BE2C (cell line): ENCODE measurements at regions not wholly inside any gene's neighbourhood (a gene's known extent, or its start where the extent isn't known, plus 50 kb on each side); places are given as distances from the start of the nearest gene placed in this dataset.

ENCODE experiments used
- DNase-seq: peaks from one replicate; pipeline ENCODE4 v3.0.0-alpha.2; 2020
- H3K27me3 ChIP-seq: fragments of 250-450 bp; sonication (Bioruptor Pico); 2 replicates; pipeline ENCODE4 v1.5.1; 2020; ENCODE audit warnings: mild to moderate bottlenecking
- H3K36me3 ChIP-seq: fragments of 250-450 bp; sonication (Bioruptor Pico); 2 replicates; pipeline ENCODE4 v1.5.1; 2020; ENCODE audit warnings: mild to moderate bottlenecking
- H3K4me1 ChIP-seq: fragments of 250-450 bp; sonication (Bioruptor Pico); 2 replicates; pipeline ENCODE4 v1.5.1; 2020
- H3K4me3 ChIP-seq: 2 replicates; pipeline ENCODE4 v1.5.1; 2011; ENCODE audit warnings: low read depth, low read length
- H3K9me3 ChIP-seq: fragments of 250-450 bp; sonication (Bioruptor Pico); 2 replicates; pipeline ENCODE4 v1.5.1; 2020
- CTCF ChIP-seq: IDR thresholded peaks from 2 replicates; pipeline ENCODE4 v1.5.1; 2012; ENCODE audit warnings: mild to moderate bottlenecking, low read depth, low read length

GRCh38 chr2:236662231-236663185, 92.9 kb downstream of the ACKR3 start:
- Histone ChIP-seq H3K9me3 (no peaks in the 10 kb centered on the region), H3K36me3 (no peaks in the 10 kb centered on the region), H3K4me3 (no peak overlapping the region), H3K27me3 (peaks cover 34% of the 10 kb centered on the region), H3K4me1 (no peaks in the 10 kb centered on the region)
- no peak for TF ChIP-seq CTCF
- DNase-seq = no peak

GRCh38 chr2:236663287-236664101, 93.9 kb downstream of the ACKR3 start:
- Histone ChIP-seq H3K36me3 (no peaks in the 10 kb centered on the region), H3K9me3 (no peaks in the 10 kb centered on the region), H3K4me3 (no peak overlapping the region), H3K4me1 (no peaks in the 10 kb centered on the region), H3K27me3 (peaks cover 34% of the 10 kb centered on the region)
- no peak for TF ChIP-seq CTCF
- DNase-seq = no peak

GRCh38 chr2:236664136-236664535, 94.5 kb downstream of the ACKR3 start:
- H3K9me3 ChIP-seq = no peaks in the 10 kb centered on the region
- H3K36me3 ChIP-seq = no peaks in the 10 kb centered on the region
- peaks cover 29% of the 10 kb centered on the region for H3K27me3 ChIP-seq
- H3K4me1 ChIP-seq = no peaks in the 10 kb centered on the region
- no peak for DNase-seq
- no peak for TF ChIP-seq CTCF
- H3K4me3 ChIP-seq = no peak overlapping the region

GRCh38 chr2:236665101-236665500, 95.5 kb downstream of the ACKR3 start:
- Histone ChIP-seq H3K4me3 (no peak overlapping the region), H3K27me3 (peaks cover 28% of the 10 kb centered on the region), H3K4me1 (no peaks in the 10 kb centered on the region), H3K36me3 (no peaks in the 10 kb centered on the region), H3K9me3 (no peaks in the 10 kb centered on the region; the same call in 1 of the 2 replicates)
- DNase-seq = no peak
- TF ChIP-seq CTCF = no peak

DNA sequence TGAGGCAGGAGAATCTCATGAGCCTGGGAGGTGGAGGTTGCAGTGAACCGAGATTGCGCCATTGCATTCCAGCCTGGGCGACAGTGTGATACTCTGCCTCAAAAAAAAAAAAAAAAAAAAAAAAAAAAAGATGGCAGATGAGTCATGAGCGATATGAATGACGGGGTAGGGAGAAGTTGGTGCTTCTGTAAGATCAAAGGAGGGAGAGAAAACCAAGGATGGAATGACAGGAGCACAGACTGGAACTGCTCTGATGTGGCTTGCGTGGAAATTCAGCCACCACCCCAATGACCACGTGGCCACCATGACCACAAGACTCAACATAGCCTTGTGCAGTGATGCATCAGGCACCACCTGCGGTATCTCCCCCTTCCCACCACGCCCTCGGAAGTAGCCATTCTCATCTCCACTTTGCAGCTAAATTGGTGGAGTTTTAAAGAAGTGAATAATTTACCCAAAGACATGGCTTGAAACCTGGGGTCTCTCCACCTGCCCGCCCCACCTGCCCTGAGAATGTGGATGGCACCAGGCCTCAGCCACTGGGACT, 96.0 kb downstream of the ACKR3 start:
- TF ChIP-seq CTCF = no peak

More for the DNA sequence above, 96.0 kb downstream of the ACKR3 start:
- no peaks in the 10 kb centered on the region for H3K4me1 ChIP-seq
- DNase-seq = no peak
- no peak overlapping the region for H3K4me3 ChIP-seq
- peaks cover 28% of the 10 kb centered on the region for H3K27me3 ChIP-seq
- no peaks in the 10 kb centered on the region; the same call in 1 of the 2 replicates for H3K9me3 ChIP-seq
- no peaks in the 10 kb centered on the region for H3K36me3 ChIP-seq
